ENCODE measurements at regions not wholly inside any gene's neighbourhood (a gene's known extent, or its start where the extent isn't known, plus 50 kb on each side); places are given as distances from the start of the nearest gene placed in this dataset.

DNA sequence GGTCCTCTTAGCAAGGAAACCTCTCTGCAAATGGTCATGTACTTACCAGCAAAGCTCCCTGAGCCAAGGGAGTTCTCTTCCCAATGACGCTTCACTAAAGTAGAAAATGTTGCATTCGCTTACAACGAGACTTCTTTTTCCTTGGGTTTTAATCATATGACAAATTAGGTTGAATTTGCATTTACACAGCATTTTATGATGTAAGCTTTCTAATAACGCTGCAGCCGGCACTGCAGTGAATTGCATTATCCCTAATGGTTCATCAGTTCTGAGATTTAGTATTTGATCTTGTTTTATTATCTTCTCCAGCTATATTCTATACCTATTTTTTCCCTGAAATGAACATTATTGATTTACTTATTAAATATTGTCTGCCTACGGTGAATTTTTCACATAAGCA lies 339.3 kb upstream of the PFKP start:
- DNase-seq (ENCODE audit: low read depth): no peak

DNA sequence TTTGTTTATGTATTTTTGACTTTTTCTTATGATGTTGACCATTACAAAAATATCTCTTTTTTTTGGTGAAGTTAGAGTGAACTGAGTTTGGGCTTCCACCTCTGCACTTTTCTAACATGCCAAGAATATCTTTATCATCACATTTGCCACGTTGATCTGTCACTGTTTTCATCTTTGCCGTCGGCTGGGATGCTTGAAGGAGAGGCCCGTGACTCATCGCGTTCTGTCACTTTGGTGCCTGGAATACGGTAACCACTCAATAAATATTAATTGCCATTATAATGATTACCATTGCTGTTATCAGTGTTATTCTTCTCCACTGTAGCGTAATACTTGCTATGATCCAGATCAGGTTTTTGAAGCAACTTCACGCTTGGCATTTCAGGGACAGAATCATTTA lies 350.8 kb upstream of the PFKP start:
- no peak for DNase-seq (ENCODE audit: low read depth)

DNA sequence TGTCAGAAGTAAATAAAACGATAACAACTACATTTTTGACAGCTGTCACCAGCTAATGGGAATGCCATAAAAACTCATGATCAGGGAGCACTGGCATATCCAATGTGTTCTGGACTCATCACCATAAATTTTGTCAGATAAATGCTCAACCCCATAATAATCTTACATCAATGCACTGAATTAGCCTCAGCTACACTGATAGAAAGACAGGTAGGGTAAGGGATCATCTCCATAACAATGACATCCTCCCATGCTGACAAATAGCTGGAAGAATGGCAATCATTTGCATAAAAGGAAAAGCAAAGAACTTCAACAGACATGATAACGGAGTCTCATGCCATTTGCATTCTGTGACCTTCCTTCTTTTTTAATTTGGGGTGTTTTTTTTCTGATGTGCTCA lies 352.8 kb upstream of the PFKP start:
- DNase-seq (ENCODE audit: low read depth): no peak

DNA sequence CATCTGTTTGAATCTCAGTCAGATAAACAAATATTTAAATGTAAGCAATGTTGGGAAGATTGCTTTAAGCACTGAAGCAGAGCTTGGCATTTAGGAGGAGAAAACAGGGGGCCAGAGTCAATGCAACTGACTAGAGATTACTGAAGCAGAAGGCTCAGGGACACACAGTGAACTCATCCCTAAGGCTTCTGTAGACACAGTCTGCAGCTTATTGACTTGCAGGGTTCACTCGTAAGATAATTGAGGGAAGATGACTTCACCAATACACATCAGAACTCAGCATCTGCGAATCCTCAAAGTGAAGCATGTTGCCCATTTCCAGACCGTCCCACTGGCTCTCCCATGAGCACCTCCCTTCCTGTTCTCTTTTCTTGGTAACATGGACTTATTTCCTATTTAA lies 363.4 kb upstream of the PFKP start:
- DNase-seq (ENCODE audit: low read depth): no peak

DNA sequence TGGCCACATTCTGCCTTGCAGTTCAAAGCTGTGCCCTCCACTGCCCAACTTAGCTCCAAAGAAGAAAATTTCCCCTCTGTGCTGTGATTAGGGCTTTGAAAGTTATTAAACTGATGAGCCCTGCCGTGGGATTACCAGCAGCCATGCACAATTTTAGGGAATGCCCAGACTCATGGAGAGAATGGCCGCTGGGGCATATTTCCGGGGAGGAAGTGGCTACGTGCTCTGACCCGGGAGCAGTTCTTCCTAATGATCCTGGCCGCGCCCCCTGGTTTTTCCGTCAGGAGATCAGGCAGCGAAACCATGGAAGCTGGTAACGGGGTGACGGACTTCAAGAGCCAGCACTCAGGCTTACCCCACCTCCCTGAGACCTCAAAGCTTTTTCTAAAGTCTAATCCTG lies 365.5 kb upstream of the PFKP start:
- DNase-seq (ENCODE audit: low read depth): no peak

DNA sequence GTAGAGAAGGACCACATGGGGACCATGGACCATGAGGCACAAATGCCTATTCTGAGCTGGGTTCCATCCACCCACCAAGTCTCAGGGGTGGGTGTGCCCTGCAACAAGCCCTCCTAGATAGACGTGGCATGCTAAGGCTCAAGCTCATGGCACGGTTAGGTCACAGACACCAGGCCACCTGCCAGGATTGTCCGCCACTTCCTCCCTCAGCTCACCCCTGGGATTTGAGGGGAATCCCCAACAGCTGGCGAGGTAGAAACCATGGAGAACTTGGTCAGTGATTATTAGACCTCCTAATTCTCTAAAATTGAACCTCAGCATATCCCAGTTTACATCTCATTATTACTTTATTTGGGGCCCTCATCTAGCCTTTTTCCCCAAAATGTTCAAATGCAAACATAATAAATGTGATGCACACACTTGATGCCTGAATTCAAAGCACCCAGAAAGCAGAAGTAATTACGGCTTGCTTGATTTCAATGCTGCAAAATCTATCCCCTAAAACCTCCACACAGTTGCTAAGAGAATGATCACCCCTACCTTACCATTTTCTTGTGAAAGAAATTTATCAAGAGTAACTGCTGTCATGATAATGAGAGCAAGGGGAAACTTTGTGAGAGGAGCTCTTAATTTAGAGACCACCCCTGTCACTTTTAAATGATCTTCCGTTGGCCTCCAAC lies 366.6 kb upstream of the PFKP start:
- no peak for DNase-seq (ENCODE audit: low read depth)

DNA sequence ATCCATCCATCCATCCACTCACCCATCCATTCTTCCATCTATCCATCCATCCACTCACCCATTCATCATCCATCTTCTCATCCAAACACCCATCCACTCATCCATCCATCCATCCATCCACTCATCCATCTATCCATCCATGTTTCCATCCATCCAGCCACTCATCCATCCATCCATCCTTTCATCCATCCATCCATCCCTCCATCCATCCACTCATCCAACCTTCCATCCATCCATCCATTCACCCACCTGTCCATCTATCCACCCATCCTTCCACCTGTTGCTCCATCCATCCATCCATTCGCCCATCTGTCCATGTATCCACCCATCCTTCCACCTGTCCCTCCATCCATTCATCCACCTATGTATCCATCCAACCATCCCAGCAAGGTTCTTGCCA lies 378.4 kb upstream of the PFKP start:
- DNase-seq (ENCODE audit: low read depth): no peak

DNA sequence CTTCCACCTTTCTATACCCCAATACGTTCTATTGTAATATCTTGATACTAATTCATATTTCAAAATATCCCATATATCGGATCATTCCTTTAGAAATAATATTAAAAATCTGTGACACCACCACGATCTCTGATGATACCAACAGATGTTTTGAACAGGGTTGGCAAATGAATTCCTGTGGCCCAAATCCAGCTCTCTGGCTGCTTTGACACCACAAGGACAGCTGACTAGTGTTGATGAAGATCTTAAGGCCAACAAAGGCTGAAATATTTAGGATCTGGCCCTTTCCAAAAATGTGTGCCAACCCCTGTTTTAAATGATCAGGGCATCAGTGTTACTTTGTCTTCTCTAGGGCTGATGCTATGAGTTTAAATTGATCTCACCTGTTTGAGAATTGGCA lies 380.7 kb upstream of the PFKP start:
- DNase-seq (ENCODE audit: low read depth): no peak

DNA sequence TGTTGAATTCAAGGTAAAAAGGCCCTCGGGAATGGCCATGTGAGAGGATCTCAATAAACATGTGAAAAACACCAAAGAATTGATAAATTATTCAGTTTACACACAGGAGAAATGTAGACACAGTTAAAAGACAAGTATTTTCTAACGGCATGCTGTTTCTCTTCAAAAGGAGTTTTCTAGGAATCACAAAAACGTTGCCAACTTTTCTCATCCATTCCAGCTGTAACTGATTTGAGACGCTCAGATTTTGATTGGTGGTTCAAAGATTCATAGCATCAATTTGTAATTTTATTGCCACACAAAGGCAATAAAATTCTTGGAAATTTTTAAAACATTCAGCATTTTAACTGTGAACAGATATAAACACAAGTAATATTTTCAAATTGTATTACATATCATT lies 384.9 kb upstream of the PFKP start:
- DNase-seq (ENCODE audit: low read depth): no peak

DNA sequence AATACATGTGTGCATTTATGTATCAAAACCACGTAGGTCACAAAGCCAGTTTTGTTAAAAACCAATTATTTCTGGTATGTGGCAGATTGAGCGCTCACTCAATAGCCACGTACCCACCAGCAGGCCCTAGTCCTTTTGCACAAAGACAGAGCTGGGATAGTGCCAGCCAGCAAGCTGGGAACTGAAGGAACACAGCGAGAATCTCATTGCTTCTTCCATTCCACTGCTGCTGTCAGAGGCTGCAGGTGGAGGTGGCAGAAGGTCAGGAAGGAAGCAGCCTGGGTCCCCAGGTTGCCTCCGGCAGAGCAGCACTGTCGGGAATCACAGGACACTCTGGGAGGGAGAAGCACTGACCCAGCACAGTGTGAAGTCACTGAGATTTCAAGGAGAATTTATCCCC lies 385.5 kb upstream of the PFKP start:
- no peak for DNase-seq (ENCODE audit: low read depth)

DNA sequence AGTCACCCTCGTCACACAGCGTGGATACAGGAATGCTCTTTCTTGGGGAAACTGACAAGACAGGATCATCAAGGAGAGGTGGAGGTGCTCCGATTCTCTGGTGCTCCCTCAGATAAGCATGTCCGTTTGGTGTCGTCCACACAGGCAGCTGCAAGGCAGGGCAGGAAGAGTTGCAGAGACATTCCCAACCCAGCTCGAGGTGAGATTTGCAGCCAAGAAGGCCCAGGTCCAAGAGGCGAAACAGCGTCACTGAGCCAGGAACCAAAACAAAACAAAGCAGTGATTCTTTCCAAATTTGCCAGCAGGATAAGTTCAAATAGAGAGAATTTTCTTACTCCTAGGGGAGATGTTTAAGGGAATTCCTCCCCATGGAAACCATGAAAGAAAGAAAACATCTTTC lies 386.5 kb upstream of the PFKP start:
- DNase-seq (ENCODE audit: low read depth): no peak

DNA sequence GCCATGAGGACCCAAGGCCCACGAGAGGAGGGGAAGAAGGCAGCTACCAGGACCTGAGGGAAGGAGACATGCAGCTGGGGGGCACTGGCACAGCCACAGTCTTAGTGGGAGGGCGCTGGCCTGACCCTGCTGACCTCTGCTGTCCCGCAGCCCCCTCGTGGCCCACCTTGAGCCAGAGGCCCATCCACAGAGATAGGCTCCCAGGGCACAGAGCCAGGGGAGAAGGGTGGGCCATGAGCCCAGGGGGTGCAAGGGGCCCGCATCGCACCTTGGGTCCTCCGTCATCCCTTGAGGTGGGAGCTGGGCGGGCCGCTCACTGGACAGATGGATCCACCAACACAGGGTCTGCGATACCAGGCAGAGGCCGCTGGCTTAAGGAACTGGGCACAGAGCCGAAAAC lies 387.7 kb upstream of the PFKP start:
- no peak for DNase-seq (ENCODE audit: low read depth)

DNA sequence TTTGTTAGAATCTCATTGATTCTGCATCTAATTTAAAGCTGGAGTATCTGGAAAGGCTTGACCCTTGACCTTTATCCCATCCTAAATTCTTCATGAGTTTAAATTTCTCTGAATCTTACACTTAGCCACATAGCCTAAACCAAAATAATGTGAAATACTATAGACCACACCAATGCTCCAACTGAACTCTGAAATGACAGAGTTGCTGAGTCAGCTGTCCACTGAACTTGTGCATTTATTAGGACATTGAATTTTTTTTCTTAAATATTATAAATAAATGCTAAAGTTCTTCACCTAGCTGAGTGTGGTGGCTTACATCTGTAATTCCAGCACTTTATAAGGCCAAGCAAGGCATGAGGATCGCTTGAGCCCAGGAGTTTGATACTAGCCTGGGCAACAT lies 390.9 kb upstream of the PFKP start:
- no peak for DNase-seq (ENCODE audit: low read depth)

DNA sequence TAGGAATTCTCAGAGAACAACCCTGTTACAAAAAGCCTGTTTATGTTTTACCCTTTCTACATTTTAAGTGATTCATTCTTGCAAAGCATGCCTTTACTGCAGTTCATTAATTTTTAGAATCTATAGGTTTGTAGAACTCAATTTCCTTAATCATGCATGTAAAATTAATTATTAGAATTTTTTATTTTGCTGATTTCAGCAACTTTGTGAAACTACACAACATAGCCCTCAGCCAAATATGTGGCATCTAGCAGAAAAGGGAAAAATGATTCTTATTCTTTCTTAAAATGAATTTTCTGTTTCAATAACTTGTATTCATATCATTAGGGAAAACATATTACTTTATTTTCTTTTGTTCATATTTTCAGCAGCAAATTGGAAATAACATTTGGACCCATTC lies 392.9 kb upstream of the PFKP start:
- no peak for DNase-seq (ENCODE audit: low read depth)

DNA sequence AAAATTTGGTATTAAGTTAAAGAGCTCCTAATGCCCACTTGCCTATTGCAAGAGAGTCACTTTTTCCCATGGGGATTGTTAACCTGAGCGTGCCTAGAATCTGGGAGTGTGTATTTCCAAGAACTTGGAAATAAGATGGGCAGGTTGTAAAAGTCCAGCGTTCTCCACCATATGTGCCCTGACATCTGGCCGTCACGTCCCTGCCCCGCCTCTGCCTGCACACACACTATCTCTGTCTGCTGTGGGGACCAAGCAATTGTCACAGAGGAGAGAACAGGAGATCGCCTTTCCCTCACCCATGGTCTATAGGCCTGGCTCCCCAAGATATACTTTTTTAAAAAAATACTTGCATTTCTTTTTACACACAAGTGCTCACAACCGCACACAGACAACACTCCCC lies 396.5 kb upstream of the PFKP start:
- no peak for DNase-seq (ENCODE audit: low read depth)

DNA sequence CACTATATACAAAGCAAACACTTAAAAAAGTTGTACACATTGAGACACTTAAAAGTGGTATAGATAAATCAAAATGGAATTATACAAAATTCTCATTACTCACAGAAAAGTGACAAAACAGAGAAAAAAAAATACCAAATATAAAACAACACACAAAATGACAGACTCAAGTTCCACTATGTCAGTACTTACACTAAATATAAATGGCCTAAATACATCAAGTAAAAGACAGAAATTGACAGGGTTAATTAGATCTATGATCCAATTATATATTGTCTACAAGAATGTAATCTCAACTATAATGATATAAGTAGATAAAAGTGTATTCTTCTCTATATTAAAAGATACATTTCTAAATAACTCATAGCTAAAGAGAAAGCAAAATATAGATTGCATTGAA lies 401.6 kb upstream of the PFKP start:
- DNase-seq (ENCODE audit: low read depth): no peak

DNA sequence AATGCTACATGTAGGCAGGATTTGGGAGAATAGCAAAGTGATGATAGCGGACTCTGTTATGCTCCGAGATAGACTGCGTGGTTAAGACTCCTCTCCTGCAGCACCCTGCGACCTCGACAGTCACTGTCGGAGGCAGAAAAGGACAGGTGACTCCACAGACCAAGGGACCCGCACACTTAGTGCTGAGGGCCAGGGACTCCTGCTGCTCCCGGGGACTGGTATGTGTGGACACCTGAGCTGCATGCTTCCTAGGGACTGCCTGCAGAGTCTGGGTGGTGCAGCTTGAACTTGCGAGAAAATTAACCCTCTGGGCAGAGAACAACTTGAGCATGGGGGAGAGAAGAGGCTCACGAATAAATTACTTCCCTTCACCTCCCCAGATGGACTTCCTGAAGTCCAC lies 407.1 kb upstream of the PFKP start:
- no peak for DNase-seq (ENCODE audit: low read depth)

DNA sequence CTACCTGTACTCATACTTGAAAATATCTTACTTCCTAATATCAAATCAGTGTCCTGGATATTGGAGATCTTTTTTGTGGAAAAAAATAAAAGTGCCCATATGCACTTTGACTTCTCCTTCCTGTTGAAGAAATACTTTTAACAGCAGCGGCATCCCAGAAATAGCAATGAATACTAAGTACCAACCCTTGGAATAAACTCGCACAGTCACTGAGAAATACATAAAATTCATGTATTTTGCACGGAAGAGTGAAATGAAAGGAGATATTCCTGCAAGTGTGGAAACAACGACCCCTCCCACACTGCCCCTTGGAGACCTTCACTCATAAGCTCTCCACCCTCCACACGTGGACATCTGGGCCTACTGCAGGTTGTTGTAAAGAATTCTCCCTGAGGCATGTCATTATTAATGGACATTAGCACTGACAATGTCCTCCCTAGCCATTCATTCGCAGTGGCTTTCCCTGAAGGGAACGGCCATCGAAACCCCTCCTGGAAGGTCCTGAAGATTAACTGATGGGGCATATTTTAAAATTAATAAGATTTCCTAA lies 407.6 kb upstream of the PFKP start:
- DNase-seq (ENCODE audit: low read depth): no peak

DNA sequence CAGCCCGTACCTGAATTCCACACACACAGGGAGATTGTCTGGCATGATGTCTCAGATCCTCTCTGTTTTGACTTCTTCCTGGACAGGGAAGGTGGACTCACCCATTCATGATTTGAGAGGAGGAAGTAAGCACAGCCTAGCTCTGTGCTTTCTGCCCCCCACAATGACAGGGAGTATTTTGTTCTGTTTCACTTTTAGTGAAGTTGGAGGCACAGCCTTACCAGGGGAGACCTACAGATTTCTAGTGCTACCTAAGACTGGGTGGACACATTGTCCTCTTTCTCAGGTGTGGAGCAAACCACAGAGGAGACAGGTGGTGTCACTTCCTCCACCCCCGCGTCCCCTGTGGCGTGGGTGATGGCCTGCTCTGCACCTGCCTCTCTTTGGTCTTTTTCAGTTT lies 408.6 kb upstream of the PFKP start:
- no peak for DNase-seq (ENCODE audit: low read depth)

DNA sequence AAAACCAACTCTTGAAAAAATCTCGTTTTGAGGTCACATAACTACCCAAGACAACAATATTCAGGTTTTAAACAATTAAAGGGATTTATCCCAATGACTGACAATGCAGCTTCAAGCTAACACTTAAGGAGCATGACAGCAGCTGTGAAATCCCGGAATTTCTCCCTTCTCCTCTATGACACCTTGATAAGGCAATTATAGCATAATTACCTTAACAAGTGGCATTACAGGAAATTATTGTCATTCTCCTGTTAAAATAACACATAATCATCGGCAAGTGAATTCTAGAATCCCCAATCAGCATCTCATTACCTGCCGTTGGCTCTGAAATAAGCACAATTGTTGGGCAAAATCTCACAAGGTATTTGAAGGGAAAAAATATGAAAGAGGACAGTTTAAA lies 417.0 kb upstream of the PFKP start:
- DNase-seq (ENCODE audit: low read depth): no peak

DNA sequence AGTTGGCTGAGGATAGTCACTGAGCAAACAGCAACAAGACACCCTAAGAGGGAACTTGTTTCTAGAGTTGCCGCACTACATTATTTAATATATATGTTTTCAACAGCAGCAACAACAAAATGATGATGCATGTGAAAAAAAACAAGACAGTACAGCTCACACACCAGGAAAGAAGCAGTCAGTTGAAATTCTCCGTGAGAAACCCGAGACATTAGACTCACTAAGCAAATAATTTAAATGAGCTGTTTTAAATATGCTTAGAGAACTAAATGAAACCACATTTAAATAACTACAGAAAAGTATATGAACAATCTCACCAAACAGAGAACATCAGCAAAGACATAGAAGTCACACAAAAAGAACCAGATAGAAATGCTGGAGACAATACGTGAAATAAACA lies 426.3 kb upstream of the PFKP start:
- no peak for DNase-seq (ENCODE audit: low read depth)

DNA sequence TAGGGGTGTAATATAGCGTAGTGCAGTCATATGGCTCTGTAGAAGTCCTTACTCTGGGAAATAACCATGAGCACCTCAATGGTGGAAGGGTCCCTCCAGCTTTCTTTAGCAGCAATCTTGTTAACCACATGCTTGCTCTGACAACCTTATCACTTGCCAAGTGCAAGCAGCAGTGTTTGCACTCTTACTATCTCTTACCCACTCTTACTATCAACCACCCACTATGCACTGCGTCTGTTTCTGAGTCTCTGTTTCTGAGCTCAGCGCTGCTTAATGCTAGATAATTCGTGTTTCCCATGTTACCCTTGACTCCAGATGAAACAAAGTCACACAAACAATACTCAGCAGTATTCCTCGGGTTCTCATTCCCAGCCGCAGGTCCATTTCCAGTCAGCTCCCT lies 433.7 kb upstream of the PFKP start:
- no peak for DNase-seq (ENCODE audit: low read depth)

DNA sequence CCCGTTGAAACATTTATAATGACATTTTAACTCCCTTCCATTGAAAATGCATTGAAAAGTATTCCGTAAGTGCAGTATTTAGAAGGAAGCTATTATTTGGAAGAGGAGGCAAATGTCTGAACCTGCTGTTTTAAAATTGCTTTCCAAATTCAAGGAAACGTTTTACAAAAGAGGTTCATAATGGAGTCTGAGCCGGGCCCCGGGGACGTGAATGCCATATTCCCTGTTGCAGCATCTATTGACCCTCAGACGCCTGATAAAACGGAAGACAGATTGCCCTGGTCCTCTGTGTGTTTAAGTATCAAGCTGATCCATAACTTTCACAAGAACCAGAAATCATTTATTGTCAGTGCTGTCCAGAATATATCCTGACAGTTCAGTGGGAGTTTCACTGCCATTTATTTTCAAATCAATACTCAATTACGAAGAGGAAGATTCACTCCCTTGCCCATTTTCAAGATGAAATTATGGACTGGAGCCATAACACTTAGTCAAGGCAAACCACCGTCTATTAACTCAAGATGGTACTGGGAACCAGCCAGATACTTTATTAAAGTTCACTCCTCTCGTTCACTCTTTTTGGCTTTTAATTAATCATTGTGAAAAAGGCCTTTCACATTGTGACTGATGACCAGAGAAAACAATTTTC lies 435.7 kb upstream of the PFKP start:
- no peak for DNase-seq (ENCODE audit: low read depth)

DNA sequence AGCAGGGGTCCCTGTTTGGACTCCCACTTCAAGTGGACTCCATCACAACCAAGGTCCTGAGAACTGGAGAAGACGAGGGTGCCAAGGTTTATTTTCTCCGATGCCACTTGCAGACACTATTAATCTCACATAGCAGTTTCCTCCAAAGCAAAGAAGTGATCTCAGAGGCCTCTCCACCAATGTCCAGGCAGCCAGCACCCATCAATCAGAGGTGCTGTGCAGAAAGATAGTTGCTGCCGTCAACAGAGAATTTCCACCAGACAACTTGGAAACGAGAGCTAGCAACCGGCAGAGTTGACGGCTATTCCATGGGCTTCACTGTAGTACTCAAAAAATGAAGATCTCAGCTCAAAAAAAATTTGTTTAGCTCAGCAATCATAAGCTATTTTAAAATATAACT lies 438.6 kb upstream of the PFKP start:
- DNase-seq (ENCODE audit: low read depth): no peak
